HCT116 (cell line): ENCODE measurements at regions not wholly inside any gene's neighbourhood (a gene's known extent, or its start where the extent isn't known, plus 50 kb on each side); places are given as distances from the start of the nearest gene placed in this dataset.

Source experiments
- ATAC-seq: fragments of 200-7000 bp; cut with Tn5 transposase; 2 replicates; pipeline ENCODE4 v1.9.1; 2020; ENCODE audit warnings: mild to moderate bottlenecking, moderate library complexity
- BruUV-seq: library from RNA; stranded (reverse); fragments of 400-500 nt; replicated peaks from 2 replicates; lab custom pipeline; 2021; lab: Mats Ljungman, UMichigan
- CTCF ChIA-PET: fragments of 300-600 bp; sonication (Branson Sonifier 250); formaldehyde crosslinking; loops from one replicate; lab custom pipeline; 2021; ENCODE audit warnings: antibody characterized with exemption; lab: Charles Lee
- POLR2A ChIA-PET: fragments of 300-600, 350-600 bp; sonication (Branson Sonifier 250); formaldehyde crosslinking; loops from one replicate; lab custom pipeline; 2021; ENCODE audit warnings: antibody characterized with exemption; lab: Charles Lee
- RAD21 ChIA-PET, 2 experiments: fragments of 300-600 bp; sonication (Branson Sonifier 250); formaldehyde crosslinking; loops; one replicate each; lab custom pipeline; 2023; ENCODE audit warnings: low total read pairs in 2 of 2; ENCODE audit not compliant: uncharacterized antibody in 2 of 2, unreplicated experiment in 2 of 2, low non-redundant PET in 1 of 2; lab: Charles Lee
- DNase-seq: peaks from one replicate; pipeline ENCODE4 v3.0.0-alpha.2; 2010; ENCODE audit warnings: low read depth, low spot score
- H2AFZ ChIP-seq: fragments of 200-600 bp; shearing (Covaris generic), sonication (generic); 2 replicates; pipeline ENCODE4 v1.6.1; 2017; ENCODE audit warnings: low read depth, mixed run types, mixed read lengths, antibody characterized with exemption, low read length; ENCODE audit not compliant: poor library complexity, severe bottlenecking
- H3K27ac ChIP-seq: 2 replicates; pipeline ENCODE4 v1.5.1; 2012; ENCODE audit warnings: low read depth, low read length
- H3K27me3 ChIP-seq: fragments of 200-600 bp; sonication (generic); 2 replicates; pipeline ENCODE4 v1.6.1; 2016; ENCODE audit warnings: mixed run types, low read length, mixed read lengths; ENCODE audit not compliant: insufficient read depth
- H3K36me3 ChIP-seq, 2 experiments: fragments of 200-500 bp in 1 of 2; fragments of 200-600 bp in 1 of 2; sonication (Bioruptor generic) in 1 of 2; sonication (generic) in 1 of 2; 2 replicates each; pipeline versions ENCODE4 v1.5.1 to v1.6.1; 2014 to 2016; ENCODE audit warnings: low read length in 2 of 2, inconsistent platforms in 1 of 2, mixed read lengths in 1 of 2, mixed run types in 1 of 2; ENCODE audit not compliant: insufficient read depth in 2 of 2, control insufficient read depth in 1 of 2
- H3K4me1 ChIP-seq, 2 experiments: fragments of 200-600 bp in 1 of 2; sonication (generic) in 1 of 2; 2 replicates each; pipeline versions ENCODE4 v1.5.1 to v1.6.1; 2012 to 2017; ENCODE audit warnings: low read length in 2 of 2, inconsistent platforms in 1 of 2, mild to moderate bottlenecking in 1 of 2, mixed read lengths in 1 of 2, mixed run types in 1 of 2, moderate library complexity in 1 of 2; ENCODE audit not compliant: insufficient read depth in 2 of 2, control insufficient read depth in 1 of 2
- H3K4me2 ChIP-seq: fragments of 200-600 bp; sonication (generic); 2 replicates; pipeline ENCODE4 v1.6.1; 2017; ENCODE audit warnings: mixed run types, low read length, mixed read lengths
- H3K4me3 ChIP-seq, 2 experiments: fragments of 200-600 bp in 1 of 2; sonication (generic) in 1 of 2; replicated peaks in 1 of 2; 2 replicates each; pipeline ENCODE4 v1.5.1; 2011 to 2016; ENCODE audit warnings: low read length in 2 of 2, control low read depth in 1 of 2, low read depth in 1 of 2, mild to moderate bottlenecking in 1 of 2, mixed read lengths in 1 of 2, mixed run types in 1 of 2
- H3K79me2 ChIP-seq: fragments of 200-600 bp; sonication (generic); 2 replicates; pipeline ENCODE4 v1.6.1; 2017; ENCODE audit warnings: mild to moderate bottlenecking, mixed run types, low read length, moderate library complexity, mixed read lengths; ENCODE audit not compliant: insufficient read depth
- H3K9ac ChIP-seq: fragments of 200-600 bp; sonication (generic); 2 replicates; pipeline ENCODE4 v1.6.1; 2016; ENCODE audit warnings: low read length, mixed read lengths
- H3K9me2 ChIP-seq: fragments of 200-600 bp; sonication (generic), shearing (Covaris generic); 2 replicates; pipeline ENCODE4 v1.6.1; 2017; ENCODE audit warnings: mixed run types, mild to moderate bottlenecking, moderate library complexity; ENCODE audit not compliant: insufficient read depth
- H3K9me3 ChIP-seq, 2 experiments: fragments of 200-500 bp in 1 of 2; fragments of 200-600 bp in 1 of 2; sonication (Bioruptor generic) in 1 of 2; sonication (generic) in 1 of 2; 2 replicates each; pipeline ENCODE4 v1.6.1; 2014 to 2017; ENCODE audit warnings: low read length in 2 of 2, mixed read lengths in 2 of 2, inconsistent platforms in 1 of 2, low read depth in 1 of 2, mild to moderate bottlenecking in 1 of 2, mixed run types in 1 of 2, moderate library complexity in 1 of 2; ENCODE audit not compliant: control insufficient read depth in 1 of 2, insufficient read depth in 1 of 2
- H4K20me1 ChIP-seq: fragments of 200-600 bp; sonication (generic), shearing (Covaris generic); 2 replicates; pipeline ENCODE4 v1.6.1; 2017; ENCODE audit warnings: mixed run types, mild to moderate bottlenecking, moderate library complexity; ENCODE audit not compliant: insufficient read depth
- ATF3 ChIP-seq: IDR thresholded peaks from 2 replicates; pipeline ENCODE4 v1.6.1; 2012
- CBX3 ChIP-seq: IDR thresholded peaks from 2 replicates; pipeline ENCODE4 v1.6.1; 2012; ENCODE audit warnings: low read depth
- CEBPB ChIP-seq: IDR thresholded peaks from 2 replicates; pipeline ENCODE4 v1.6.1; 2012; ENCODE audit warnings: low read depth
- CTCF ChIP-seq, 3 experiments: fragments of 200-600 bp in 1 of 3; sonication (generic) in 1 of 3; IDR thresholded peaks in 2 of 3; conservative IDR thresholded peaks in 1 of 3; 2 replicates each; pipeline ENCODE4 v1.5.1; 2012 to 2017; ENCODE audit warnings: low read depth in 2 of 3, low read length in 2 of 3, antibody characterized with exemption in 1 of 3, borderline replicate concordance in 1 of 3, control low read depth in 1 of 3, mild to moderate bottlenecking in 1 of 3, mixed read lengths in 1 of 3, mixed run types in 1 of 3, moderate library complexity in 1 of 3; ENCODE audit not compliant: insufficient read depth in 1 of 3
- EGR1 ChIP-seq: IDR thresholded peaks from 2 replicates; pipeline ENCODE4 v1.6.1; 2012; ENCODE audit warnings: low read depth
- ELF1 ChIP-seq: IDR thresholded peaks from 2 replicates; pipeline ENCODE4 v1.6.1; 2012; ENCODE audit warnings: low read depth, borderline replicate concordance
- EZH2phosphoT487 ChIP-seq: fragments of 200-600 bp; IDR thresholded peaks from 2 replicates; pipeline ENCODE4 v1.6.1; 2018; ENCODE audit warnings: antibody characterized with exemption, borderline replicate concordance
- JUND ChIP-seq: IDR thresholded peaks from 2 replicates; pipeline ENCODE4 v1.6.1; 2012
- MAX ChIP-seq: IDR thresholded peaks from 2 replicates; pipeline ENCODE4 v1.6.1; 2012
- POLR2A ChIP-seq: IDR thresholded peaks from 2 replicates; pipeline ENCODE4 v1.7.0; 2011; ENCODE audit warnings: borderline replicate concordance; ENCODE audit not compliant: insufficient read depth, insufficient read length; ENCODE audit errors: extremely low read depth
- SIN3A ChIP-seq: IDR thresholded peaks from 2 replicates; pipeline ENCODE4 v1.6.1; 2012; ENCODE audit warnings: low read depth
- TCF7L2 ChIP-seq: IDR thresholded peaks from 2 replicates; pipeline ENCODE4 v1.7.0; 2011; ENCODE audit warnings: borderline replicate concordance, inconsistent platforms; ENCODE audit not compliant: insufficient read depth, insufficient read length; ENCODE audit errors: extremely low read depth
- YY1 ChIP-seq: IDR thresholded peaks from 2 replicates; pipeline ENCODE4 v1.6.1; 2011; ENCODE audit warnings: low read length, low read depth, moderate library complexity, mild to moderate bottlenecking; ENCODE audit not compliant: insufficient replicate concordance; ENCODE audit errors: extremely low read depth
- ZBTB33 ChIP-seq: IDR thresholded peaks from 2 replicates; pipeline ENCODE4 v1.6.1; 2011; ENCODE audit warnings: mild to moderate bottlenecking, low read length, moderate library complexity; ENCODE audit not compliant: insufficient replicate concordance; ENCODE audit errors: extremely low read depth
- ZFX ChIP-seq: fragments of 450-650 bp; IDR thresholded peaks from 2 replicates; pipeline ENCODE4 v1.6.1; 2017
- ZNF274 ChIP-seq: fragments of 200-500 bp; sonication (Bioruptor generic); IDR thresholded peaks from 2 replicates; pipeline ENCODE4 v1.6.1; 2014; ENCODE audit warnings: mild to moderate bottlenecking, low read depth, low read length, inconsistent platforms
- intact Hi-C: fragments of 100-400 bp; cut with micrococcal nuclease; formaldehyde crosslinking; loops from 2 replicates; pipeline ENCODE4 v1.10.0; 2022

DNA sequence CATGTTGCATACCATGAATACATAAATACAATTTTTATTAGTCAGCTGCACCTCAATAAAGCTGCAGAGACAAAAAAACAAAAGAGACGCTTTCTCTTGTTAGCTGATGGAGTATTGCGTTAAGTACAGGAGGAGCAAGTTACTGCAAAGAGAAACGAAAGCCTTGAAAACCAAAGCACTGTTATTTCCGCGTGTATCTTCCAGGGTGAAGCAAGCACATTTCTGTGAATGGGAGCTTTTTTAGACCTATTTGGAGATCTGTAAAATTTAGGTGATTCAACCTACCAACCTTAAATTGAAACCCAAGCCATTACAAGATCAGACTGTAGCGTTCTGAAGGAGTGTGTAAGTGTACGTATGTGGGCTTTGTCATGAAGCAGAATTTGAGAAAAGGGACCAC is 390.4 kb downstream of the SOX9 start:
- Histone ChIP-seq H3K4me3 (no peak overlapping the region), H3K9me3 (no peaks in the 10 kb centered on the region), H3K4me1 (peaks cover 14 to 31% of the 10 kb centered on the region in 2 experiments), H3K79me2 (peaks cover 66% of the 10 kb centered on the region), H3K9me2 (no peaks in the 10 kb centered on the region), H2AFZ (no peak overlapping the region), H3K4me2 (no peak overlapping the region), H3K27me3 (no peaks in the 10 kb centered on the region), H3K36me3 (no peaks in the 10 kb centered on the region), H3K27ac (no peak overlapping the region), H4K20me1 (0 out of 2 replicates have a peak, but pooled peaks cover 8% of the 10 kb centered on the region), H3K9ac (no peak overlapping the region)
- BruUV-seq: no TSS peak
- CTCF ChIA-PET: interaction anchor here (1.0 kb wide), 1 partner anchor 392 kb away, joined by 3 read pairs; no protein-coding TSS in a partner anchor
- intact Hi-C loops: no loop called here
- RAD21 ChIA-PET: no interaction called here
- POLR2A ChIA-PET: no interaction called here
- no peak for DNase-seq
- ATAC-seq: no peak
- TF ChIP-seq MAX (no peak), ATF3 (no peak), CEBPB (no peak), TCF7L2 (no peak), ZBTB33 (no peak), EZH2phosphoT487 (no peak), CBX3 (no peak), ZNF274 (no peak), POLR2A (no peak), EGR1 (no peak), ZFX (no peak), YY1 (no peak), JUND (no peak), CTCF (IDR thresholded peaks at IDR 0.05 in 2 of 3, conservative IDR thresholded peaks at IDR 0.05 in 1 of 3; ENCODE audit: borderline replicate concordance in 1 of 3, insufficient read depth in 1 of 3, low read depth in 2 of 3, low read length in 2 of 3) (no peak), SIN3A (no peak), ELF1 (no peak)
